ENCODE measurements at regions not wholly inside any gene's neighbourhood (a gene's known extent, or its start where the extent isn't known, plus 50 kb on each side); places are given as distances from the start of the nearest gene placed in this dataset.

GRCh38 chr1:56031001-56031400, 548.4 kb downstream of the PLPP3 start:
- no peak for DNase-seq (ENCODE audit: low read depth)
- in situ Hi-C loops (cut with HindIII; ENCODE audit: low pct_unique_long_range_greater_than_20kb, low sequenced_read_pairs) = no loop called here

DNA sequence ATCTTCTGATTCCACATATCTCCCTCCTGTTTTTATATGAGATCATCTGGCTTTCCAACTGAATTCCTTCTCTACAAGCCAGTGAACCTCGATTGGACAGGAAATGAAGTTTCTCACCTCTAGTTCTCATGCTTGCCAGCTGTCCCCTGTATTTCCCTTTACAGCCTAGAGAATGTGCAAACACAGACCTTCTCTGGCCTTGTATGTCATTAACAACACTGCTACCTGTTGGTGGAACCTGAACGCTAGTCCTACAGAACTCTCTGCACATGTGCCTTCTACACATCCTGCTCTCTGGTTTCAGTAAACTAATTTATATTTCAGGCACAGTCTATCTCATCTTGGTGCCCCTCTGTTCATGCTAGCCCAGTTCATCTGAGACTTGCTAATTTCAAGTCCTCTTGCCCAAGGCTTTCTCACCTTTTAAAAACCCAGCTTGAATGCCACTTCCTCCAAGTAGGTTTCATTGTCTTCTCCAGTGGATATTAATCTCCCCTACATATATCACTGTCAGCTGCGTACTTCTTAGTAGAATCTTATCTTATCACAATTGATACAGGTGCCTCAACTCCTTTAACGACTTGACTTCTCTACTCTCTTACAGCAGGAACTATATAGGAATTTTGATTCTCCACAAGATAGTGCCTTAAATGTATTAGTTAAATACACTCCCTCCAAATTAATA, 549.9 kb downstream of the PLPP3 start:
- in situ Hi-C loops (cut with HindIII; ENCODE audit: low pct_unique_long_range_greater_than_20kb, low sequenced_read_pairs) = no loop called here
- no peak for DNase-seq (ENCODE audit: low read depth)

GRCh38 chr1:56028911-56029310, 550.5 kb downstream of the PLPP3 start:
- no peak for DNase-seq (ENCODE audit: low read depth)
- in situ Hi-C loops (cut with HindIII; ENCODE audit: low pct_unique_long_range_greater_than_20kb, low sequenced_read_pairs) = no loop called here

DNA sequence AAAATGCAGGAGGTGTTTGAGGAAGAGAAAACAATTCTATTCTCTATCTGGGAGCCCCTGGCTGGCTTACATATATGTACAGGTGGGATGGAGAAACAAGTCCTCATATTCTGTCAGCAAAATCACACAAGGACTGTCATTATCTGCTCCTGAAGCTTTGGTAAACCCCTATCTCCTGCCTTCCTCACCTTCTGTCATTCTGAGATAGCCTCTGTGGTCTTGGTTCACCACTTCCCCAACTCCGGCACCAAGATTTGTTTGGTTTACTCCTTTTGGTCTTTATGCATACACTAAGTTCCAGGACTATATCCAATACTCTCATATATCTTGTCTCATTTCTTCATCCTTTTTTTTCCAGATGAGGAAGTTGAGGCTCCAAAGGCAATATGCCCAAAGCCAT, 551.1 kb downstream of the PLPP3 start:
- no peak for DNase-seq (ENCODE audit: low read depth)
- in situ Hi-C loops (cut with HindIII; ENCODE audit: low pct_unique_long_range_greater_than_20kb, low sequenced_read_pairs) = no loop called here

GRCh38 chr1:56025942-56026341, 553.4 kb downstream of the PLPP3 start:
- no peak for DNase-seq (ENCODE audit: low read depth)
- in situ Hi-C loops (cut with HindIII; ENCODE audit: low pct_unique_long_range_greater_than_20kb, low sequenced_read_pairs) = no loop called here

DNA sequence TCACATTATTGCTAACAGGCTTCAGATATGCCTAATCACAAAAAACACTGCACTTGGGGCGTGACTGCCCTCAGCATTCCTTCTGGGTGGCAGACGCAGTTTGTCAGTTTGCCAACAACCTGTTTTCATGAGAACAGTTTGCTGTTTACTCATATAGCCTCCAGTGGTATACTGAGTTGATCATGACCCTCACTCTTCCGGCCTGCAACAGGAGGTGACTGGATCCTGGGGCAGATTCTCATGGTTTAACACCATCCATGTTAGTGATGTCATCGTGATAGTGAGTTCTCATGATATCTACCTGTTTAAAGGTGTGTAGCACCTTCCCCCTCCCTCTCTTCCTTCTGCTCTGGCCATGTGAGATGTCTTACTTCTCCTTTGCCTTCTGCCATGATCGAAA, 555.2 kb downstream of the PLPP3 start:
- DNase-seq (ENCODE audit: low read depth) = no peak

GRCh38 chr1:56019922-56020321, 559.4 kb downstream of the PLPP3 start:
- in situ Hi-C loops (cut with HindIII; ENCODE audit: low pct_unique_long_range_greater_than_20kb, low sequenced_read_pairs) = no loop called here
- no peak for DNase-seq (ENCODE audit: low read depth)

More for the DNA sequence above, 555.2 kb downstream of the PLPP3 start:
- in situ Hi-C loops (cut with HindIII; ENCODE audit: low pct_unique_long_range_greater_than_20kb, low sequenced_read_pairs) = no loop called here

GRCh38 chr1:56019472-56019871, 559.9 kb downstream of the PLPP3 start:
- DNase-seq (ENCODE audit: low read depth) = no peak
- in situ Hi-C loops (cut with HindIII; ENCODE audit: low pct_unique_long_range_greater_than_20kb, low sequenced_read_pairs) = no loop called here

GRCh38 chr1:56017336-56017735, 562.0 kb downstream of the PLPP3 start:
- in situ Hi-C loops (cut with HindIII; ENCODE audit: low pct_unique_long_range_greater_than_20kb, low sequenced_read_pairs) = no loop called here

GRCh38 chr1:56003846-56004245, 575.5 kb downstream of the PLPP3 start:
- DNase-seq (ENCODE audit: low read depth) = no peak
- in situ Hi-C loops (cut with HindIII; ENCODE audit: low pct_unique_long_range_greater_than_20kb, low sequenced_read_pairs) = no loop called here

More at GRCh38 chr1:56017336-56017735, 562.0 kb downstream of the PLPP3 start:
- DNase-seq (ENCODE audit: low read depth) = no peak

- DNase-seq (ENCODE audit: low read depth) = no peak
- in situ Hi-C loops (cut with HindIII; ENCODE audit: low pct_unique_long_range_greater_than_20kb, low sequenced_read_pairs) = no loop called here
These were observed 577.1 kb downstream of the PLPP3 start for GRCh38 chr1:56002231-56002630.

GRCh38 chr1:56000424-56000823, 578.9 kb downstream of the PLPP3 start:
- DNase-seq (ENCODE audit: low read depth) = no peak
- in situ Hi-C loops (cut with HindIII; ENCODE audit: low pct_unique_long_range_greater_than_20kb, low sequenced_read_pairs) = no loop called here

DNA sequence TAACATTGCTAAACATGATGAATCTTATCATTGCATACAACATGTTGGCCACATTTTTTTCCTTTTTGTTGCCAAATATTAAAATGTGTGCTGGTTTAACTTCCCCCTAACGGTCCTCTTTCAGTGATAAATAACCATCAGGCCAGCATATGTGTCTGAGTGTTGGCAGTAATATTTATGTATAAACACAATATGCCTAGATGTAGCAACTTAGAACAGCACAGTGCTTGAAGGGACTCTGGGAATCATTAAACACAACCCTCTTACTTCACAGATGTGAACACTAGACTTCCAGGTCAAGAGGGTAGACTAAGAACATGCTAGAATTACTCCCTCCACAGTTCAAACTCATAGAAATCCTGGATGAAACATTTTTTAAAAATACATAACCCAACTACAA, 581.8 kb downstream of the PLPP3 start:
- no peak for DNase-seq (ENCODE audit: low read depth)
- in situ Hi-C loops (cut with HindIII; ENCODE audit: low pct_unique_long_range_greater_than_20kb, low sequenced_read_pairs) = no loop called here

GRCh38 chr1:55993646-55994318, 585.6 kb downstream of the PLPP3 start:
- no peak for DNase-seq (ENCODE audit: low read depth)
- in situ Hi-C loops (cut with HindIII; ENCODE audit: low pct_unique_long_range_greater_than_20kb, low sequenced_read_pairs) = no loop called here

DNA sequence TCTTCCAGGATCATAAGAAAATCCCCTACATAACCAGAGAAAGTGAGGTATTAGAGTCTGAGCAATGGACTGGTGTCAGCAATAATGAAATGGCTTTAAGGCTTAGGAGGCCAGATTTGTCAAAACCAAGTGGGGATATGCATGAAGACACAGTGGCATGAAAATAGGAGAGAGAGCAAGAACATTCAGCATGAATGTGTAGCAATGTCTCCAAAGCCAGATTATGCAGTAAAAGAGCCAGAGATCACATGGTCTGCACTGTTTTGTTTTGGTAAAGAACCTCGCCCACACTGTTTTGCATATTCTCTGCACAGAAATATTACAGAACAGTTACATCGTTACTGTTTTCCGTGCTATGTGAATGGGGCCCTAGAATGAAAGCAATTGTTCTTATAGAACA, 589.4 kb downstream of the PLPP3 start:
- in situ Hi-C loops (cut with HindIII; ENCODE audit: low pct_unique_long_range_greater_than_20kb, low sequenced_read_pairs) = no loop called here
- no peak for DNase-seq (ENCODE audit: low read depth)

DNA sequence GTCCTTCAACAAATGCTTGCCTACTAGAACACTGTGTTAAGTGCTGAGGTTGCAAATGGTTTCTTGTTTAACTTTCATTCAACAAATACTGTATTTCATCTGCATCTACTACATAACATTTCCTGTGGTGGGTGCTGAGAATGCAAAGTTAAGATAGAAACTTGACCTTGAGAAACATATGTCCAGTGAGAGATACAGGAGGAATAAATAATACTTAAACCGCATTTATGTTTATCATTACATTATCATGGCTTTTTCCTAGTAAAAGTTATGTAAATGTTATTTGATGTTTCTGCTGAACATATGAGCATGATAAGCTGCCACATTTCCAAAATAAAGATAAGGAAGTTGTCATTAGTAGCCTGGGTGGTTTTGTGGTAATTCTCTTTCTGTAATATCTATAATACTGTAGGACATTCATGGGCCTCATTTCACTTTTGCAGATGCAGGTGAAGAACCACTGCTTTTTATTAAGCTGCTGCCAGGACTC, 590.4 kb downstream of the PLPP3 start:
- in situ Hi-C loops (cut with HindIII; ENCODE audit: low pct_unique_long_range_greater_than_20kb, low sequenced_read_pairs) = no loop called here
- no peak for DNase-seq (ENCODE audit: low read depth)

GRCh38 chr1:55987491-55988249, 591.7 kb downstream of the PLPP3 start:
- in situ Hi-C loops (cut with HindIII; ENCODE audit: low pct_unique_long_range_greater_than_20kb, low sequenced_read_pairs) = no loop called here
- DNase-seq (ENCODE audit: low read depth) = no peak

- DNase-seq (ENCODE audit: low read depth) = no peak
- in situ Hi-C loops (cut with HindIII; ENCODE audit: low pct_unique_long_range_greater_than_20kb, low sequenced_read_pairs) = no loop called here
These were observed 593.4 kb downstream of the PLPP3 start for GRCh38 chr1:55986003-55986402.

GRCh38 chr1:55981010-55981650, 598.2 kb downstream of the PLPP3 start:
- in situ Hi-C loops (cut with HindIII; ENCODE audit: low pct_unique_long_range_greater_than_20kb, low sequenced_read_pairs) = no loop called here
- DNase-seq (ENCODE audit: low read depth) = no peak
